GM19043 (cell line): ENCODE measurements at regions not wholly inside any gene's neighbourhood (a gene's known extent, or its start where the extent isn't known, plus 50 kb on each side); places are given as distances from the start of the nearest gene placed in this dataset.
A peak's percentile ranks its signal among the peaks of the same experiment; 100 is the strongest.
"Not testable (repeated sequence)": the region's sequence is repeated elsewhere in the genome, so short reads cannot be mapped to it uniquely, and the experiment has no call there.

Source experiments
- ATAC-seq: cut with Tn5 transposase; IDR thresholded peaks from one replicate; pipeline ENCODE4 v1.9.1; 2021; ENCODE audit warnings: low read depth; ENCODE audit not compliant: unreplicated experiment

DNA sequence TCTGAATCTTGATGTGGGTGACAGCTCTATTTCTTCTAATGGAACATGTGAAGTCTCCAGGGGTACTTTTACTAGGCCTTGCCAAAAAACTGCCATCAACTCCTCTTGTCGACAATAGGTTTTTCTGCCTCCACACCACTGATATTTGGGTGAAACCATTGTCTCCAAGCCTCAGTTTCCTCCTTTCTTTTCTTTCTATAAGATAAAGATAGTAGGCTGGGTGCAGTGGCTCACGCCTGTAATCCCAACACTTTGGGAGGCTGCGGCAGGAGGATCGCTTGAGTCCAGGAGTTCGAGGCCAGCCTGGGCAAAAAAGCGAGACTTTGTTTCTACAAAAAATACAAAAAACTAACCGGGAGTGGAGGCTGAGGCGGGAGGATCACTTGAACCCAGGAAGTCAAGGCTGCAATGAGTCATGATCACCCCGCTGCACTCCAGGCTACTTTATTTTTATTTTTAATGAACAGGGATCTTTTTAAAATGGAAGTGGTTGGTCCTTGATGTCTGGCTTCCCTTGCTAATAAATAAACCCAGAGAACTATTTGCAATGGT lies 159.9 kb upstream of the TNFAIP3 start:
- no peak for ATAC-seq

GRCh38 chr6:137707590-137708360 lies 159.3 kb upstream of the TNFAIP3 start:
- peak; percentile 63 for ATAC-seq

DNA sequence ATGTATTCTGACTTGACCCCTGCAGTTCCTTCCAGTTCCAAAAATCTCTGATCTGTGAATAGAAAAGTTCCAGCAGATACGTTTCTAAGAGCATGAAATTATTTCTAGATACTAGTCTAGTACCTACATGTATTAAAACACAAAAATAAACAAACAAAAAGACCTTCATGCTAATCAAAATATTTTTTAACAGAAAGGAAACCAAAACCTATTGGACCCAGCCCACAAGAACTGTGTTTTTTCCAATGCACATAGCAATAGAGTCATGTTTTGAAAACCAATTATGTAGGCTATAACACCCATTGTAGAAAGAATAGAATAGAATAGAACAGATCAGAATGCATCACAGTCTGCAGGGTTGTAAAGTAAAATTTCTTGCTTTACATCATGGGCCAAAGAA lies 158.6 kb upstream of the TNFAIP3 start:
- ATAC-seq: no peak

GRCh38 chr6:137709424-137710236 lies 157.4 kb upstream of the TNFAIP3 start:
- ATAC-seq: no peak

DNA sequence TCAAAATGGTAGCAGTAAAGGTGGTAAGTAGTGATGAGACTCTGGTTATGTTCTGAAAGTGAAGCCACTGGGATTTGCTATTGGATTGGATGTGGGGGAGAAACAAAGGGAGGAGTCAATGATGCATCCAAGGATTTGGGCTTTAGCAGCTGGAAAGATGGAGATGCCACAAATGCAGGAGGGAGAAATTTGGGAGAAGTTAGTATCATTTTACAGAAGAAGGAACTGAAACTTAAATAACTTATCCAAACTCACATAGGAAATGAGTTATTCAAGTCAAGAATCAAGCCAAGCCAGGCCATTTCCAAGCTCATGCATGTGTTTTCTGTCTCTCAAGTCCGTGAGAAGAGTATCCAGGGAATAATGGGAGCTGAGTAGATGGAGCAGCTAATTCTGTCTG lies 155.1 kb upstream of the TNFAIP3 start:
- ATAC-seq: no peak

DNA sequence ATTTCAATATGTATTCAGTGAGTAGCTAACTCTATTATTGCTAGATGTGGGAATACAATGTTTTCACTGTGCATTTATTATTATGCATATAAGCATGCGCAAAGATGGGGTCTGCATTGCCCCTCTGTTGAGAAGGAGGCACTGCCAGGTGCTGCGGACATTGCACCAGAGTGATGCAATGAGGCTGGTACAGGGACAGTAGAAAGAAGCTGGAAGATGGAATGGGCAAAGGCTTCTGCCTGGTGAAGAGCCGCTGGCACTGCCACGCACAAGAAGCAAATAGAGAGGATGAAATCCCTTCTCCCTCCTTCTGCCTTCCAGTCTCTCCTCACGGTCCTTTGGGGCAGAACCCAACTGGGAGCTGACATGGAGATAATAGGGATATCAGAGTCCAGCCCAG lies 154.5 kb upstream of the TNFAIP3 start:
- no peak for ATAC-seq

- ATAC-seq: no peak
Measured at GRCh38 chr6:137715589-137716045, 151.4 kb upstream of the TNFAIP3 start.

DNA sequence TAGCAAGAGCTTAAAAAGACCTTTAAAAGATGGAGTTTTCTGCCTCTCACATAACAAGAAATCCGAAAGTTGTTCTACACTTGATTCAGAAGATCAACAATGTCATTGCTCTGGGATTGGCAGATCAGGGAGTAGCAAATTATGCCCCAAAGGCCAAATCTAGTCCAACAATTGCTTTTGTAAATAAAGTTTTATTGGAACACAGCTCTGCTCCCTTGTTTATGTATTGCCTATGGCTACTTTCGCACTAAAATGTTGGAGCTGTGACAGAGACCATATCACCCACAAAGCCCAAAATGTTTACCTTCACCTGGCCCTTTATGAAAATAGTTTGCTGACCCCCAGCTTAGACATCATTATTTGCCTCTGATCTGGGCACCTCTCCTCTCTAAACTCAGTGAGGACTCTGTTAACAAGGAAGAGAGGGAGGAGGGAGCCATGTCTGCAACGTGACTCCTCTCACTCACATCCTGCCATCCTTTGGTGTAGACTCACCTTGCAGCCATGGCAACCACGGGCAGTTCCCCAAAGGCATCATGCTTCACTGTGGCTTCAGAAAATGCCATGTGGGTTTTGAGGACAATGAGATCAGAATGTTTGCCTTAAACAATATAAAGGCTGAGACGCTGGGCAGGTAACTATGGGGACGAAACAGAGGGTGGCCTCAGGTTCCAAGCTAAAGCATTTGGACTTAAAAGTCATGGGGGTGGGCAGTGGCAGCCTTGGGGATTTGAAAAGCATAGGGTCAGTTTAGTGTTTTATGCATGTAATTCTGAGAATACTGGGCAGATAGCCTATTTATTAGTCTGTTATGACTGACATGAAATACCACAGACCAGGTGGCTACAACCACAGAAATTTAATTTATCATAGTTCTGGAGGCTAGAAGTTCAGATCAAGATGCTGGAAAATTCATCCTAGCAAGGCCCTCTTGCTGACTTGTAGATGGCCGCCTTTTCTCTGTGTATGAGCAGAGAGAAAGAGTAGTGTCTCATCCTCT lies 149.7 kb upstream of the TNFAIP3 start:
- no peak for ATAC-seq

GRCh38 chr6:137718903-137719302 lies 148.2 kb upstream of the TNFAIP3 start:
- ATAC-seq: not testable (repeated sequence)

DNA sequence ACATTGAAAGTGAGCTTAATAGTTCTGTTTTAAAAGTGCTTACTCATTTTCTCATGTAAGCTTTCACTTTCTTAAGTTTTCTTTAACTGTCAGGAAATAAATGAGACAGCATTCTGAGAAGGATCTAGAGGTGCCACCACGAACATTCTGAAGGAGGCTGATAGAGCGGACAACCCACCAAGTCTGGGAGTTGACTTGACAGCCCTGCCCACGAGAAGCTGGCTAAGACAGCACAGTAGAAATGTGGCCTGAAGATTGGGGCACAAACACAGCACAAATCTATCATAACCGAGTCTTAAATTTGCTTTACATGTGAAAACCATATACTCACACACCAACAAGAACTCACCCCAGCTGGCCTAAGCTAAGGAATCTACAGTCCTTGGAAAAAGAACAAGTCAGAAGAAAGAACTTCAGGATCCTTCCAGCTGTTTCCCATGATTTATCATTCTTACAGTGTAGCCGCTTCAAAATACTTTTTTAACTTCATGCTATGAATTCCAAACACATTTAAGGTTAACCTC lies 144.2 kb upstream of the TNFAIP3 start:
- ATAC-seq: no peak

- ATAC-seq: no peak
Measured at GRCh38 chr6:137723273-137724017, 143.6 kb upstream of the TNFAIP3 start.

DNA sequence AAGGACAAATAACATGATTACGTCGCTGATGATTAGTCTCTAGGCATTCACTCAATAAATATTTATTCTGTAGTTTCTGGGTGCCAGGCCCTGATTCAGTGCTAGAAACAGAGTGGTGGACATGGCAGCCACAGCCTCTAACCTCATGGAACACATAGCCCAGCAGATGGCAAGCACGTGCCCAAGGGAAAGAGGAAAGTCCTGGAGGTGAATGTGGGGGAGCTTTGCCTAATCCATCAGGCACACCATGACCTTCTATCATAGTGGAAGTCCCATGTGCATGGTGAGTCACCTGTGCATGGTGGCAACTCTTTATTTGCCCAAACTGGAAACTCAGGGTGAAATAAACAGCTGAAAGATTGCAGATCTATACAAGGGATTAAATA lies 143.0 kb upstream of the TNFAIP3 start:
- no peak for ATAC-seq

GRCh38 chr6:137724495-137725211 lies 142.4 kb upstream of the TNFAIP3 start:
- ATAC-seq: no peak

DNA sequence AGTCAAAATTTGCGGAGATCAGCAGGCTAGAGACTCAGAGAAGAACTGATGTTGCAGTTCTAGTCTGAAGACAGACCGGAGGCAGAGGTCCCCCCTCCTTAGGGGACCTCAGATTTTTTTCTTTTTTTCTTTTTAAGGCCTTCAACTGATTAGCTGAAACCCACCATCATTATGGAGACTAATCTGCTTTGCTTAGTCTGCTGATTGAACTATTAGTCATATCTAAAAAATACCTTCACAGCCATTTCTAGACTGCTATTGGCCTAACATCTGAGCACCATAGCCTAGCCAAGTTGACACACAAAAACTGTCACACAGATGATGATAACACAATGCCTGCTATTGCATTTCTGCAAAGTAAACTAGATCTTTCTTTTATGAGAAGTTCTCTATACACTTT lies 141.1 kb upstream of the TNFAIP3 start:
- no peak for ATAC-seq

DNA sequence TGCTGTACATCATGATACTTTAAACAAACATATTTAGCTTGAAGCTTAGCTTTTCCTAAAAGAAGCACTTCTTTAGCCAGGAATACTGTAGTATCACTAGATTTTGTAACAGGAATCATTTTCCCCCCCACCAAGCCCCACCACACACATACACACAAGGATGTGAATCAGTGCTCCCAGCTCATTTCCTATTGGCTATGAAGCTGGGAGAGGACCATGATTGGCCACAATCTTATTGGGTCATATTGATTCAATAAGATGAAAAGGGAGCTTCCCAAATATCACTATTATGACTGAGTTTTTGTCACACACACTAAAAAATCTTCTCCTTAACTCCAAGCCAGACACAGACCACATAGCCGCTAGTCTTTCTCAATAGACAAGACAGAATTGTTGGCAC lies 140.5 kb upstream of the TNFAIP3 start:
- no peak for ATAC-seq

- no peak for ATAC-seq
Measured at GRCh38 chr6:137727216-137727765, 139.8 kb upstream of the TNFAIP3 start.

DNA sequence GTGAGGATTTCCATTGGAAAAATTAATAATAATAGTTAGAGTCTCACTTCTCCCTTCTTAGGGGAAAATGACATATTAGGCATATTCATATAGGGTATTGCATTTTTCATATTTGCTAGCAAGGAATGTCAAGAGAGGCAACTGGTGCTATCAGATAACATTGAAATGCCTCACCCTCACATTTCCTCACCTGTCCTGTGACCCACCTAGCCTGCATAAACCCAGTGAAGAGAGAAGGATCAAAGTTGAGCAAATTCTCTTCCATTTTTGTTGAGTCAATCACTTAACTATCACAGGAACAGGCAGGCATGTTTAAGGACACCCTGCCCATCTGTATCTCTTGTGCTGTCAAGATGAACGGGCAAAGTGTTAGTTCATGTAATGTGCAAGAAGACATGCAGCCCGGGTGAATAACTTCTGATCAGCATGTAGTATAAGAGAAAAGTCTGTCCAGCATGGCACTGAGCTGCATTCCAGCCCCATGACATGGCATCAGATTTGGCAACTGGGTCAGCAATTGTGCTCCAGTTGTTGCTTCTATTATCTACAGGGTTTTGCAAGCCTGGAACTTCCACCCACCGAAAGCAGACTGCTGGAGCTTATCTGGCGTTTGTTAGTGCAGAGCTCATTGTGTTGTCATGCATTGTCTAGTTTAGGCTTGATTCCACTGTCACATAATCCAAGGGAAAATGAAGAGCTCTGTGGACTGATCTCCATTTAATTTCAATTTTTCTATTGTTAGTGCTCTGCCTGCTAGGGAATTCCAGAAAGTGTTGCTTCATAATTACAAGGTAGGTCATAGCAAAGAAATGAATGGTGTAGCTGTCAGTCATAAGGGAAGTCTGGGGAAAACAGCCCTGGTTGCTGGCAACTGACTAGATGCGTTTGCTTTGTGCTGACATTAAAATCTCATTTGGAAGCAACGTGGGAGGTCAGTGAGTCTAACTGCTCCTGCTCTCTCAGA lies 138.4 kb upstream of the TNFAIP3 start:
- ATAC-seq: no peak
